GM12873 (cell line): ENCODE measurements at regions not wholly inside any gene's neighbourhood (a gene's known extent, or its start where the extent isn't known, plus 50 kb on each side); places are given as distances from the start of the nearest gene placed in this dataset.

Experiments used
- CTCF ChIP-seq: IDR thresholded peaks from 2 replicates; pipeline ENCODE4 v1.5.1; 2012; ENCODE audit warnings: low read depth, mild to moderate bottlenecking, moderate library complexity, low read length, control low read depth; ENCODE audit not compliant: insufficient read depth; ENCODE audit errors: missing control alignments

- no peak for TF ChIP-seq CTCF
Observed at GRCh38 chr6:10071631-10072220, 343.1 kb downstream of the TFAP2A start.

GRCh38 chr6:10060004-10060403, 354.9 kb downstream of the TFAP2A start:
- no peak for TF ChIP-seq CTCF

GRCh38 chr6:10054672-10055071, 360.2 kb downstream of the TFAP2A start:
- TF ChIP-seq CTCF: no peak

- no peak for TF ChIP-seq CTCF
Observed at GRCh38 chr6:10051283-10051682, 363.6 kb downstream of the TFAP2A start.

- no peak for TF ChIP-seq CTCF
Observed at GRCh38 chr6:10048370-10049297, 366.2 kb downstream of the TFAP2A start.

- no peak for TF ChIP-seq CTCF
Observed at GRCh38 chr6:10042280-10042679, 372.6 kb downstream of the TFAP2A start.

- TF ChIP-seq CTCF: no peak
Observed at GRCh38 chr6:10033223-10033829, 381.5 kb downstream of the TFAP2A start.
